SKM-1 treated with dmso at 0.1 percent for 144 hours (cell line): ENCODE measurements at regions not wholly inside any gene's neighbourhood (a gene's known extent, or its start where the extent isn't known, plus 50 kb on each side); places are given as distances from the start of the nearest gene placed in this dataset.
"Not testable (repeated sequence)": the region's sequence is repeated elsewhere in the genome, so short reads cannot be mapped to it uniquely, and the experiment has no call there.

Experiments
- DNase-seq: peaks from one replicate; lab custom pipeline; 2025; ENCODE audit not compliant: unreplicated experiment; lab: John Stamatoyannopoulos, UW

GRCh38 chr10:71106151-71106550 is 106.2 kb upstream of the UNC5B start:
- DNase-seq = peak; percentile 84

GRCh38 chr10:71107117-71107516 is 105.3 kb upstream of the UNC5B start:
- not testable (repeated sequence) for DNase-seq

- DNase-seq = peak; percentile 90
These were observed 104.3 kb upstream of the UNC5B start for GRCh38 chr10:71108042-71108441.

GRCh38 chr10:71112138-71112785 is 100.1 kb upstream of the UNC5B start:
- no peak for DNase-seq

- DNase-seq = no peak
These were observed 95.9 kb upstream of the UNC5B start for GRCh38 chr10:71116426-71116825.

- not testable (repeated sequence) for DNase-seq
These were observed 94.8 kb upstream of the UNC5B start for GRCh38 chr10:71117589-71117988.

GRCh38 chr10:71123023-71123422 is 89.3 kb upstream of the UNC5B start:
- no peak for DNase-seq

GRCh38 chr10:71124921-71125748 is 87.2 kb upstream of the UNC5B start:
- DNase-seq = no peak

GRCh38 chr10:71125749-71126107 is 86.6 kb upstream of the UNC5B start:
- DNase-seq = no peak

GRCh38 chr10:71126432-71126831 is 85.9 kb upstream of the UNC5B start:
- DNase-seq = no peak

GRCh38 chr10:71127104-71127503 is 85.3 kb upstream of the UNC5B start:
- DNase-seq = no peak

GRCh38 chr10:71127773-71128172 is 84.6 kb upstream of the UNC5B start:
- no peak for DNase-seq

- no peak for DNase-seq
These were observed 83.9 kb upstream of the UNC5B start for GRCh38 chr10:71128311-71128980.

GRCh38 chr10:71131096-71131495 is 81.3 kb upstream of the UNC5B start:
- peak; percentile 62 for DNase-seq

- no peak for DNase-seq
These were observed 80.8 kb upstream of the UNC5B start for GRCh38 chr10:71131508-71132088.

- no peak for DNase-seq
These were observed 80.0 kb upstream of the UNC5B start for GRCh38 chr10:71132321-71132810.

GRCh38 chr10:71133710-71134686 is 78.4 kb upstream of the UNC5B start:
- DNase-seq = no peak

- DNase-seq = no peak
These were observed 77.6 kb upstream of the UNC5B start for GRCh38 chr10:71134732-71135211.

- DNase-seq = no peak
These were observed 77.1 kb upstream of the UNC5B start for GRCh38 chr10:71135236-71135635.

- no peak for DNase-seq
These were observed 76.2 kb upstream of the UNC5B start for GRCh38 chr10:71136036-71136721.
